AG04449 (cell line): ENCODE measurements at regions not wholly inside any gene's neighbourhood (a gene's known extent, or its start where the extent isn't known, plus 50 kb on each side); places are given as distances from the start of the nearest gene placed in this dataset.
"Not testable (repeated sequence)": the region's sequence is repeated elsewhere in the genome, so short reads cannot be mapped to it uniquely, and the experiment has no call there.

ENCODE experiments used
- CTCF ChIA-PET: fragments of 350-600 bp; formaldehyde crosslinking; extraction: SDS; loops from one replicate; lab custom pipeline; 2021; ENCODE audit warnings: antibody characterized with exemption; lab: Yijun Ruan, JAX
- POLR2A ChIA-PET: fragments of 400-600, 350-600 bp; formaldehyde crosslinking; extraction: SDS; loops from one replicate; lab custom pipeline; 2020; ENCODE audit warnings: antibody characterized with exemption, inconsistent platforms; lab: Yijun Ruan, JAX
- DNase-seq: peaks from one replicate; pipeline ENCODE4 v3.0.0-alpha.2; 2010; ENCODE audit warnings: low read depth, low spot score
- H3K4me3 ChIP-seq: 2 replicates; pipeline ENCODE4 v1.5.1; 2011; ENCODE audit warnings: low read depth, mild to moderate bottlenecking, control low read depth, low read length
- CTCF ChIP-seq: IDR thresholded peaks from one replicate; pipeline ENCODE4 v1.5.1; 2011; ENCODE audit warnings: mild to moderate bottlenecking, moderate library complexity, low read length, control low read depth, inconsistent platforms; ENCODE audit not compliant: insufficient read depth; ENCODE audit errors: missing control alignments

DNA sequence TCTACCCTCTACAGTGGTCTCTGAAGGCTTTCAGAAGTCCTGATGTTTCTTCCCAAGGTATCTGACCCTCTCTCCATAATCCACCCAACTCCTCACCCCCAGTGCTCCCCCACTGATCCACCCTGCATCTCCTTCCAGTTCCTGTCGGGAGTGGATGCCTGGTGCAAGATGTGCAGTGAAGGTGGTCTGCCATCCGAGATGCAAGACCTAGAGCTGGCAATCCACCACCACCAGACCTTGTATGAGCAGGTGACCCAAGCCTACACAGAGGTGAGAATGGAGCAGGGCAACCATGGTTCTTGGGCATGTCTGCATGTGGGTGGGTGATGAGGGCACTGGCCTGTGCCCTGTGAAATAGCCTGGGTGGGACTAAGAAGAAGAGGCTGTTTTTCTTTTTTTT, 337.8 kb upstream of the ROPN1 start:
- H3K4me3 ChIP-seq = no peak overlapping the region
- DNase-seq = no peak
- ChIA-PET CTCF (interaction anchor here (1.4 kb wide), 1 partner anchor 136 kb away, joined by 3 read pairs; no protein-coding TSS in a partner anchor), POLR2A (no interaction called here)
- no peak for TF ChIP-seq CTCF

- no peak for TF ChIP-seq CTCF
- CTCF ChIA-PET = interaction anchor here (0.7 to 0.8 kb wide), 2 partner anchors 17 to 226 kb away, joined by 3 read pairs; no protein-coding TSS in a partner anchor
- POLR2A ChIA-PET = no interaction called here
- no peak overlapping the region for H3K4me3 ChIP-seq
- DNase-seq = no peak
These were observed 342.2 kb upstream of the ROPN1 start for GRCh38 chr3:124333931-124334640.

- H3K4me3 ChIP-seq = no peak overlapping the region
- DNase-seq = no peak
- POLR2A ChIA-PET = no interaction called here
- no peak for TF ChIP-seq CTCF
- CTCF ChIA-PET = interaction anchor here (1.0 to 2.0 kb wide), 2 partner anchors 16 to 194 kb away, joined by 3 to 8 read pairs; no protein-coding TSS in a partner anchor
These were observed 344.2 kb upstream of the ROPN1 start for GRCh38 chr3:124336067-124336656.

- DNase-seq = no peak
- CTCF ChIA-PET = no interaction called here
- POLR2A ChIA-PET = no interaction called here
- H3K4me3 ChIP-seq = no peak overlapping the region
- no peak for TF ChIP-seq CTCF
These were observed 353.9 kb upstream of the ROPN1 start for GRCh38 chr3:124345845-124346244.

DNA sequence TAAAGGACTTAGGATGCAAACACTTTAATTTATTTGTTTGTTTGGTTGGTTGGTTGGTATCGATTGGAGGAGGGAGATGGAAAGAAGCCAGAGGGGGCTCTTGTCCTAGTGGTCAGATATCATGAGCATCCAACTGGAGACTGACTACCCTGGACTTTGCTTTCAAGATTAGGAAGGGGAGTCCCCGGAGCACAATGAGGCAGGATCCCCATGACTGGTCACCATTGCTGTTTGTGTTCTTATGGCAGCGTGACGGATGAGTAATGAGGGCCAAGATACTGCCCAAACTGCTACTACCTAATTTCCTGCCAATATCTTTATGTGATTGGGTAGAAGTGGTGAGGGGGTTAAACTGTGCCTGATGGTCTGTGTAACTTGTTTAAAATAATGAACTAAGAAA, 354.6 kb upstream of the ROPN1 start:
- POLR2A ChIA-PET = no interaction called here
- DNase-seq = no peak
- CTCF ChIA-PET = no interaction called here
- H3K4me3 ChIP-seq = no peak overlapping the region
- TF ChIP-seq CTCF = no peak

DNA sequence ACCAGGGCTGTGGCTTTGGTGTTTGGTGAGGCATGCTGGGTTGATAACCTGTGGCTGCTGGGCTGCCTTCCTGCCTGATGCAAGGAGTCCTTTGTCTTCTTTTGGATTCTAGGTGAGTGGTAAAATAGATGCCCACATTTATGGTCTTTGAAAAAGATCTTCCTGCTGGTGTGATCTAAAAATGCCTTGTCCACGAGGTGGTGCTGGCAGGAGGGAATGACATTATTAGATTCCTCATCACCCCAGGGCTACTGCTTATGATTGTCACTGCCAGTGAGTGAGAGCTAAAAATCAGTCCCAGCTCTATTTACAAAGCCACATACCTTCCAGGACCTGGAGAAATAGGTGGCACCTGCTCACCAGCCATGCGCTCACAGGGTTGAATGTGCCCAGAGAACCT, 355.5 kb upstream of the ROPN1 start:
- no peak for DNase-seq
- no peak for TF ChIP-seq CTCF
- H3K4me3 ChIP-seq = no peak overlapping the region
- ChIA-PET CTCF (interaction anchor here (1.0 to 10.0 kb wide), 5 partner anchors 16 to 212 kb away, joined by 3 to 388 read pairs (median 12); no protein-coding TSS in a partner anchor), POLR2A (no interaction called here)

GRCh38 chr3:124348555-124348954, 356.6 kb upstream of the ROPN1 start:
- H3K4me3 ChIP-seq, POLR2A ChIA-PET, DNase-seq: not testable (repeated sequence)
- CTCF ChIA-PET = interaction anchor here (0.9 to 10.0 kb wide), 6 partner anchors 108 to 211 kb away, joined by 3 to 388 read pairs (median 34); no protein-coding TSS in a partner anchor
